Gastroesophageal sphincter (tissue), 4 donors: ENCODE measurements at regions not wholly inside any gene's neighbourhood (a gene's known extent, or its start where the extent isn't known, plus 50 kb on each side); places are given as distances from the start of the nearest gene placed in this dataset.

ENCODE experiments used
- ATAC-seq: fragments of 150-250 bp; one replicate; pipeline ENCODE4 v1.9.1; 2016; ENCODE audit warnings: mild to moderate bottlenecking, moderate library complexity
- H3K27ac ChIP-seq, 4 donors: fragments of 200-600 bp; sonication (generic) in 3 of 4; 1 replicate in 3 of 4; 2 replicates in 1 of 4; pipeline ENCODE4 v1.5.1; 2016 to 2019
- H3K27me3 ChIP-seq: fragments of 200-600 bp; sonication (generic); one replicate; pipeline ENCODE4 v1.5.1; 2019
- H3K36me3 ChIP-seq, 2 donors: fragments of 200-600 bp; sonication (generic); one replicate each; pipeline ENCODE4 v1.5.1; 2019; ENCODE audit warnings: control low read depth in 1 of 2
- H3K4me1 ChIP-seq, 3 donors: fragments of 200-600 bp; sonication (generic); 1 replicate in 2 of 3; 2 replicates in 1 of 3; pipeline ENCODE4 v1.5.1; 2016 to 2019; ENCODE audit warnings: control low read depth in 2 of 3
- H3K4me3 ChIP-seq, 2 donors: fragments of 200-600 bp; sonication (generic); one replicate each; pipeline ENCODE4 v1.5.1; 2019; ENCODE audit warnings: mild to moderate bottlenecking in 1 of 2, moderate library complexity in 1 of 2
- H3K9me3 ChIP-seq, 3 donors: fragments of 200-600 bp; sonication (generic); one replicate each; pipeline ENCODE4 v1.5.1; 2017 to 2019; ENCODE audit warnings: control low read depth in 2 of 3
- EP300 ChIP-seq: sonication (generic); formaldehyde crosslinking; IDR thresholded peaks from one replicate; pipeline ENCODE4 v1.6.1; 2017; ENCODE audit warnings: antibody characterized with exemption, mild to moderate bottlenecking
- POLR2A ChIP-seq, 2 donors: fragments of 450-650 bp; IDR thresholded peaks; one replicate each; pipeline ENCODE4 v1.6.1; 2017; ENCODE audit warnings: antibody characterized with exemption in 2 of 2, mild to moderate bottlenecking in 2 of 2, moderate library complexity in 1 of 2
- POLR2AphosphoS5 ChIP-seq: sonication (generic); formaldehyde crosslinking; IDR thresholded peaks from one replicate; pipeline ENCODE4 v1.6.1; 2017; ENCODE audit warnings: antibody characterized with exemption
- WGBS, 2 donors: methylation state at CpG; one replicate each; pipeline ENCODE4 v1.1.5; 2018; ENCODE audit warnings: low coverage in 1 of 2; 5-methylcytosine and 5-hydroxymethylcytosine counted together
- TF ChIP-seq, protein P1 (sequence below), 4 experiments: fragments of 200-600 bp in 2 of 4; fragments of 450-650 bp in 2 of 4; sonication (generic) in 1 of 4; IDR thresholded peaks; one replicate each; pipeline ENCODE4 v1.5.1; 2017 to 2019; ENCODE audit warnings: antibody characterized with exemption in 4 of 4, mild to moderate bottlenecking in 2 of 4, moderate library complexity in 2 of 4

DNA sequence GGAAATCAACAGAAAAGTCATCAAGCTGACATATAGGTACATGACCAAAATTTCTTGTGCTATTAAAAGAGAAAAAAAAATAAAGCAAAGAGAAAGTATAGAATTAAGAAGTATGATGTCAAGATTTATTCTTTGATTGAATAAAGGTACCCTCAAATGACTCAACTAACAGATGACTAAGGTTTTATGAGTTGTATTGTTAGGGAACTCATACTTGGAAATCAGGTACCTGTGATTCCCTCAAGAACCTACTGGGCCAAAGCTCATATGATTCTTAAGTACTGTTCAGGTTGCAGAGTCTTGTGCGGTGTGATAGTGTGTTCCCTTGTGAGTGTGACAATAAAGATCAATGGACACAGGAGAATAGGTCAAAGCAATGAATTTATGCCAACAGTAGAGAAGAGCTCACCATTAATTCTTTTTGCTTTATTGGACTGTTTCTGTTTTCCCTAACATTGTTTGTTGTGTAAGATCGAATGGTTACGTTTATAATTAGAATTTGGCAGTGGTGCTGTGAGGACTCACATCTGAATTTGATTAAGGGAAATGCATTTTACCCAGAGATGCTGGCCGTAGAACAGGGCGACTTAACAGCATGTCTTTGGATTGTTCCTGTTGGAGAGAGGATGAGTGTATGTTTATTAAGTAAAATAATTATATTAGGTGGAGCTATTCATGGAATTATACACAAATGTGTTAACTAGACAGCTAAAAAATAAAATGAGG, 293.2 kb upstream of the SEMA3D start:
- H3K9me3 ChIP-seq = no peaks in the 10 kb centered on the region
- H3K4me3 ChIP-seq = no peak overlapping the region
- WGBS, 2 donors = 30 to 36% methylated on average over 5 of the region's 5 CpGs
- no peaks in the 10 kb centered on the region for H3K4me1 ChIP-seq
- no peaks in the 10 kb centered on the region for H3K36me3 ChIP-seq
- no peak overlapping the region for H3K27ac ChIP-seq
- H3K27me3 ChIP-seq = no peaks in the 10 kb centered on the region
- TF ChIP-seq POLR2AphosphoS5 (no peak), POLR2A (IDR thresholded peaks at IDR 0.05) (no peak), EP300 (no peak)
- TF ChIP-seq, protein P1, sequence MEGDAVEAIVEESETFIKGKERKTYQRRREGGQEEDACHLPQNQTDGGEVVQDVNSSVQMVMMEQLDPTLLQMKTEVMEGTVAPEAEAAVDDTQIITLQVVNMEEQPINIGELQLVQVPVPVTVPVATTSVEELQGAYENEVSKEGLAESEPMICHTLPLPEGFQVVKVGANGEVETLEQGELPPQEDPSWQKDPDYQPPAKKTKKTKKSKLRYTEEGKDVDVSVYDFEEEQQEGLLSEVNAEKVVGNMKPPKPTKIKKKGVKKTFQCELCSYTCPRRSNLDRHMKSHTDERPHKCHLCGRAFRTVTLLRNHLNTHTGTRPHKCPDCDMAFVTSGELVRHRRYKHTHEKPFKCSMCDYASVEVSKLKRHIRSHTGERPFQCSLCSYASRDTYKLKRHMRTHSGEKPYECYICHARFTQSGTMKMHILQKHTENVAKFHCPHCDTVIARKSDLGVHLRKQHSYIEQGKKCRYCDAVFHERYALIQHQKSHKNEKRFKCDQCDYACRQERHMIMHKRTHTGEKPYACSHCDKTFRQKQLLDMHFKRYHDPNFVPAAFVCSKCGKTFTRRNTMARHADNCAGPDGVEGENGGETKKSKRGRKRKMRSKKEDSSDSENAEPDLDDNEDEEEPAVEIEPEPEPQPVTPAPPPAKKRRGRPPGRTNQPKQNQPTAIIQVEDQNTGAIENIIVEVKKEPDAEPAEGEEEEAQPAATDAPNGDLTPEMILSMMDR (IDR thresholded peaks at IDR 0.05) = no peak
- no peak for ATAC-seq

DNA sequence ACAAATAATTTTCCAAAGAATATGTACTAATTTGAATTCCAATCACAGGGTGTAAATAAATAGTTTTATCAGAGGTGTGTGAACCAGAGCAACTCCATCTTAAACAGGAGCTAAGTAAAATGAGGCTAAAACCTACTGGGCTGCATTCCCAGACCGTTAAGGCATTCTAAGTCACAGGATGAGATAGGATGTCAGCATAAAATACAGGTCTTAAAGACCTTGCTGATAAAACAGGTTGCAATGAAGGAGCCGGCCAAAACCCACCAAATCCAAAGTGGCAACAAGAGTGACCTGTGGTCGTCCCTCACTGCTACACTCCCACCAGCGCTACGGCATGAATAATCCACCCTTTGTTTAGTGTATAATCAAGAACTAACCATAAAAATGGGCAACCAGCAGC, 291.7 kb upstream of the SEMA3D start:
- Histone ChIP-seq H3K4me1 (no peaks in the 10 kb centered on the region), H3K36me3 (no peaks in the 10 kb centered on the region), H3K9me3 (no peaks in the 10 kb centered on the region), H3K27me3 (no peaks in the 10 kb centered on the region), H3K27ac (no peak overlapping the region), H3K4me3 (no peak overlapping the region)
- TF ChIP-seq, protein P1 (IDR thresholded peaks at IDR 0.05) = no peak
- no peak for TF ChIP-seq POLR2AphosphoS5
- 76 to 90% methylated on average over 4 of the region's 5 CpGs for WGBS, 2 donors
- no peak for ATAC-seq

DNA sequence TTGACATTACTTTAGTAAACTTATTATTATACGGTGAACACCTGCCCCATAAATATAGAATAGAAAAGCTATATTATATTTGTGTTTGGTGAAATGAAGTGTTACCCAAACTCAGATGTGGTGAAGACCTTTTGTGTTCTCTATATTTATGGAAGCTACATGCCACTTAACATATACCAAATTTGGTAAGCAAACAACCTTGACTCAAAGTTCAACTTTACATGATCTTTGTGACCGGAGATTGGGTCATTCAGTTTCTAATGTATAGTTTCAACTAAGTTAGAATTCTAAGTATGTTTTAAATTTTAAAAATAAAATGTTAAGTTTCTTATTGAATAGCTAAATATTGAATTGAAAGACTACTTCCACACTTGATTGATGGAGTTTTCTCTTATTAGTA, 288.6 kb upstream of the SEMA3D start:
- WGBS, 2 donors = 88 to 100% methylated on average over 2 of the region's 2 CpGs

DNA sequence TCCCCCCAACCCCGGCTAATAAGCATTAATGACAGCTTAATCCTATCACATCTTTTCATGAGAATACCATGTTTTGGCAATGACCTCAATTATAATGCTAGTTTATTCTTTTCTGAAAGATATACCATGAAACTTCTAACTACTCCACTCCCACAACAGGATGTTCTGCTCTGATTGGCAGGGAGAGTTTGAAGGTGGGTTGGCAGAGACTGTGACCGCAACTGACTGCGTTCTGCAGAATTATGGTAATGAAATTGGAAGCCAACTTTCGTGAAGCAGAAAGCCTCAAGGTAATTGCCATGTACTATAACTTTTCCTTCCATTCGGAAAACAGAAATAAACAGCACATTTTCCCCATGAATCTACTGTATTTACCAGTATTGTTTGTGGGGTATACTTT, 288.2 kb upstream of the SEMA3D start:
- ATAC-seq = no peak
- Histone ChIP-seq H3K4me3 (no peak overlapping the region), H3K9me3 (no peaks in the 10 kb centered on the region), H3K27me3 (no peaks in the 10 kb centered on the region), H3K4me1 (no peaks in the 10 kb centered on the region), H3K27ac (no peak overlapping the region), H3K36me3 (no peaks in the 10 kb centered on the region)
- WGBS, 2 donors = 79 to 91% methylated on average over 1 to 5 of the region's 5 CpGs
- TF ChIP-seq, protein P1 (IDR thresholded peaks at IDR 0.05) = no peak
- TF ChIP-seq EP300 = no peak
- no peak for TF ChIP-seq POLR2A (IDR thresholded peaks at IDR 0.05)
- TF ChIP-seq POLR2AphosphoS5 = no peak

More for the DNA sequence above, 288.6 kb upstream of the SEMA3D start:
- TF ChIP-seq POLR2AphosphoS5 = no peak
- TF ChIP-seq, protein P1 (IDR thresholded peaks at IDR 0.05) = no peak
- no peak for TF ChIP-seq POLR2A (IDR thresholded peaks at IDR 0.05)
- no peak for TF ChIP-seq EP300
- no peak for ATAC-seq
- no peaks in the 10 kb centered on the region for H3K36me3 ChIP-seq
- no peaks in the 10 kb centered on the region for H3K27me3 ChIP-seq
- no peak overlapping the region for H3K27ac ChIP-seq
- H3K4me3 ChIP-seq = no peak overlapping the region
- H3K9me3 ChIP-seq = no peaks in the 10 kb centered on the region
- no peaks in the 10 kb centered on the region for H3K4me1 ChIP-seq

DNA sequence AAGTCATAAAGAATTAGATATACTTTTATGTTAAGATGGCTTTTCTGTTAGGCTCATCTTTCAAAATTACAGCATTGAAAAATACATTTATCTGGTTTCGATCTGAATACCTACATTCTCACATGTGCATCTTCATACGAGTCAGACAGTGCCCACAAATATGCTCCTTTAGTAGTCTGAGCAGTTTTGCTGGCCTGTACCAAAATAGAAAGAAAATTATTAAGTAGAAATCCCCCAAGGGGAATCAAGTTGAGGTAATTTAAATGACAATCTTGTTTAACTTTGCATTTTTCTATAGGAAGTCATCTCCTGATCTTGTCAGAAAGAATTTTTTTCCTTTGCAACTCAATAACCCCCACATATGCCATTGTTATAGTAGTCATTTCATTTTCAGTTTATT, 287.4 kb upstream of the SEMA3D start:
- no peaks in the 10 kb centered on the region for H3K9me3 ChIP-seq
- no peak overlapping the region for H3K4me3 ChIP-seq
- 80 to 87% methylated on average over 2 of the region's 2 CpGs for WGBS, 2 donors
- H3K36me3 ChIP-seq = no peaks in the 10 kb centered on the region
- ATAC-seq = no peak
- no peak overlapping the region for H3K27ac ChIP-seq
- no peak for TF ChIP-seq POLR2AphosphoS5
- TF ChIP-seq, protein P1 (IDR thresholded peaks at IDR 0.05) = no peak
- TF ChIP-seq EP300 = no peak
- TF ChIP-seq POLR2A (IDR thresholded peaks at IDR 0.05) = no peak
- no peaks in the 10 kb centered on the region for H3K27me3 ChIP-seq
- H3K4me1 ChIP-seq = no peaks in the 10 kb centered on the region
